Testis (tissue), 2 donors: ENCODE measurements at regions not wholly inside any gene's neighbourhood (a gene's known extent, or its start where the extent isn't known, plus 50 kb on each side); places are given as distances from the start of the nearest gene placed in this dataset.

Source experiments
- DNase-seq: peaks from one replicate; pipeline ENCODE4 v3.0.0-alpha.2; 2019
- H3K27ac ChIP-seq, 2 donors: fragments of 200-600 bp; sonication (generic); one replicate each; pipeline ENCODE4 v1.5.1; 2019
- H3K27me3 ChIP-seq: fragments of 200-600 bp; sonication (generic); one replicate; pipeline ENCODE4 v1.5.1; 2019
- H3K36me3 ChIP-seq: fragments of 200-600 bp; sonication (generic); one replicate; pipeline ENCODE4 v1.5.1; 2017; ENCODE audit warnings: low read depth; ENCODE audit errors: missing control alignments
- H3K4me1 ChIP-seq: fragments of 200-600 bp; sonication (generic); one replicate; pipeline ENCODE4 v1.5.1; 2019
- H3K4me3 ChIP-seq, 2 donors: fragments of 200-600 bp; sonication (generic); one replicate each; pipeline ENCODE4 v1.5.1; 2017 to 2019
- H3K9me3 ChIP-seq: fragments of 200-600 bp; sonication (generic); one replicate; pipeline ENCODE4 v1.5.1; 2017
- CTCF ChIP-seq, 3 experiments: fragments of 450-650 bp in 2 of 3; fragments of 200-600 bp in 1 of 3; sonication (generic) in 1 of 3; IDR thresholded peaks; one replicate each; pipeline ENCODE4 v1.5.1; 2016 to 2019; ENCODE audit warnings: antibody characterized with exemption in 3 of 3, mild to moderate bottlenecking in 2 of 3, moderate library complexity in 1 of 3
- POLR2A ChIP-seq: fragments of 450-650 bp; IDR thresholded peaks from one replicate; pipeline ENCODE4 v1.6.1; 2017; ENCODE audit warnings: antibody characterized with exemption, mild to moderate bottlenecking, moderate library complexity
- WGBS, 2 donors: methylation state at CpG; one replicate each; pipeline ENCODE4 v1.1.5; 2018; 5-methylcytosine and 5-hydroxymethylcytosine counted together
- intact Hi-C: fragments of 100-400 bp; cut with DNase I; formaldehyde crosslinking; loops from one replicate; pipeline ENCODE4 v1.15.1; 2023; ENCODE audit warnings: low total_unique reads

GRCh38 chr6:147782302-147782701 is 273.8 kb downstream of the SAMD5 start:
- WGBS, 2 donors = 76 to 77% methylated on average over 3 of the region's 3 CpGs
- TF ChIP-seq POLR2A (no peak), CTCF (IDR thresholded peaks at IDR 0.05) (no peak)
- Histone ChIP-seq H3K27ac (no peak overlapping the region), H3K36me3 (no peaks in the 10 kb centered on the region), H3K9me3 (no peaks in the 10 kb centered on the region), H3K27me3 (no peaks in the 10 kb centered on the region), H3K4me1 (no peaks in the 10 kb centered on the region), H3K4me3 (no peak overlapping the region)
- intact Hi-C loops = no loop called here
- no peak for DNase-seq

DNA sequence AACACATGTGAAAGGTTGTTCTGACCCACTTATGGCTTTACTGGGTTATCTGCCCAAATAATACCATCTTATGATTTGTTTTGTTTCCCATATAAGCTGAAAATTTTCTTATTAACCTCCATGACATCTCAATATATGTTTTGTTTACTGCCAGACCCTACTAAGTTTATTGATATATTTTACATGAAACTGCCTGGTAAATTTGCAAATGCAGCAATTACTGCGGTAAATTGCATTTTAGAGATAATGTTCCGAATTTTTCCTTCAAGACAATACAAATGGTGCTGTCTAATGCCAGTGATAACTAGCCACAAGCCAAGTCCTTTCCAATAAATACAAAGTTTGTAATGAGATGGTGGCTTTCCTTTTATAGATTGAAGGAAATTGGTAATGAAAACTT is 275.9 kb downstream of the SAMD5 start:
- no peaks in the 10 kb centered on the region for H3K4me1 ChIP-seq
- H3K4me3 ChIP-seq = no peak overlapping the region
- TF ChIP-seq CTCF (IDR thresholded peaks at IDR 0.05) (no peak), POLR2A (no peak)
- H3K9me3 ChIP-seq = no peaks in the 10 kb centered on the region
- DNase-seq = no peak
- intact Hi-C loops = no loop called here
- H3K27me3 ChIP-seq = no peaks in the 10 kb centered on the region
- 79 to 90% methylated on average over 2 of the region's 2 CpGs for WGBS, 2 donors
- H3K36me3 ChIP-seq = no peaks in the 10 kb centered on the region
- H3K27ac ChIP-seq = no peak overlapping the region

DNA sequence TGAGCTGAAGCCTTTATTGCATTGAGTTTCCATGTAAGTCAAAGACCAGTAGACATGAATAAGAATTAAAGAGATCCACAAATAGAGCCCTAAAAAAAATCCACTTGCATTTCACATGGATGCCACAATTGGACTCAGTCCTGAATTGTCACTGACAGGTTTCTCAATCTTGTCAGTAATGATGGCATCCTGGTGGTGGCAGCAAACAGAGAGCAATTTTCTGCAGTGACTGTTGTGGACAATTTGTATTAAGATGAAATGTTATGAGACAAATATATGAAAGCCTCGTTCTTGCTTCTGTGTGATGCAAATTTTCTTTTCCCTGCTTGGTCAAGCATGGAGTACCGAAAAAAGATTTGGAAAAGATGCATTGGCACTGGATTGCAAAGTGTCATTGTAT is 278.9 kb downstream of the SAMD5 start:
- intact Hi-C loops = no loop called here
- WGBS, 2 donors = 64 to 93% methylated on average over 2 of the region's 2 CpGs
- DNase-seq = no peak

DNA sequence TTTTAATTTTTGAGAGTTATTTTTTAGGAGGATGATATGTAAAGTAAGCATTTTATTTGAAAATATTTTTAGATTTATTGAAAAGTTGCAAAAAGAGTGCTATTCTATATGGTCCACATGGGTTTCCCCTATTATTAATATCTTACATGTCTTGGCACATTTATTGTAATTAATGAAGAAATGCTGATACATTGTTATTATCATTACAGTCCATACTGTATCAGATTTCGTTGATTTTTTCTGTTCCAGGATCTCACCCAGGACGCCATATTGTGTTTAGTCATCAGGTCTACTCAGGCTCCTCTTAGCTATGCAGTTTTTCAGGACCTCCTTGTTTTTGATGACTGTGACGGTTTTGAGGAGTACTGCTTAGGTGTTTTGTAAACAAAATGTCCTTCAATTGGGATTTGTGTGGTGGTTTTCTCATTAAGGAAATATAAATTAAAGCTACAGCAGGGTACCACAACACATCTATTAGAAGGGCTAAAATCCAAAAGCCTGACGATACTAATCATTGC is 281.0 kb downstream of the SAMD5 start:
- intact Hi-C loops = no loop called here
- no peak for TF ChIP-seq CTCF (IDR thresholded peaks at IDR 0.05)
- TF ChIP-seq POLR2A = no peak

More for the DNA sequence above, 278.9 kb downstream of the SAMD5 start:
- H3K4me3 ChIP-seq = no peak overlapping the region
- H3K27ac ChIP-seq = no peak overlapping the region
- H3K9me3 ChIP-seq = no peaks in the 10 kb centered on the region
- H3K36me3 ChIP-seq = no peaks in the 10 kb centered on the region
- no peaks in the 10 kb centered on the region for H3K27me3 ChIP-seq
- no peak for TF ChIP-seq POLR2A
- peak in 1 of 3 experiments; percentile 8 for TF ChIP-seq CTCF (IDR thresholded peaks at IDR 0.05)
- no peaks in the 10 kb centered on the region for H3K4me1 ChIP-seq

DNA sequence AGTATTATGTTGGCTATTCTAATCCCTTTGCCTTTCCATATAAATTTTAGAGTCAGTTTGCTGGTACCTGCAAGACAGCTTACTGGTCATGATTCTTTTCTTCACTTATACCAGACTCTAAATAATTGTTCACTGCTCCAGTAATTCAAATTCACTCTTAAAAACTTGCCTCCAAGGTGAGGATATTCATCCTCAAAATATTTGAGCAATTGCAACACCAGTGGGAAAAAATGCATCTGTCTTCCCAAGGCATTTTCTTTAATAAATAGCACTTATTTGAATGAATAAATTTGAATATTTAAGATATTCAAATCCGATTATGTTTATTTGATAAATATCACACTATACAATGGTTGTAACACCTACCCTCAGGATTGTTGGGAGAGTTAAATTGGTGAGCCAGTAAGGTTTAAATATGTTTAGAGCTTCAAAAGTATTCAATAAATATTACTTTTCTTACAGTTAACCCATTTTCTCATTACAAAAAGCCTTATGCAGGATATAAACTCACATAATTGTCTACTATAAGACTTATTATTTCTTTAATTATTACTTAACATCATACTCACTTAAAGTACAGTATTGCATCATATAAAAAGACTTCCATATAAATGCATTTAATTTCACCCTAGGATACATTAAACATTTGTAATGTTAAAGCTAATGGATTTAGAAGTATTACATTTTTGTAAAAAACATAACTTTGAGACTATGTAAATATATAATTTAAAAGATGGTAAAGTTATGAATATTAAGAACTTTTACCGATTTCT is 285.6 kb downstream of the SAMD5 start:
- no peaks in the 10 kb centered on the region for H3K9me3 ChIP-seq
- no peak for DNase-seq
- intact Hi-C loops = no loop called here
- no peaks in the 10 kb centered on the region for H3K27me3 ChIP-seq
- H3K36me3 ChIP-seq = no peaks in the 10 kb centered on the region
- H3K4me1 ChIP-seq = no peaks in the 10 kb centered on the region
- no peak overlapping the region for H3K4me3 ChIP-seq
- no peak overlapping the region for H3K27ac ChIP-seq
- TF ChIP-seq CTCF (IDR thresholded peaks at IDR 0.05) (no peak), POLR2A (no peak)
- WGBS, 2 donors = 82 to 85% methylated on average over 2 of the region's 2 CpGs

More for the DNA sequence above, 281.0 kb downstream of the SAMD5 start:
- no peaks in the 10 kb centered on the region for H3K27me3 ChIP-seq
- DNase-seq = no peak
- H3K4me1 ChIP-seq = no peaks in the 10 kb centered on the region
- no peak overlapping the region for H3K27ac ChIP-seq
- no peak overlapping the region for H3K4me3 ChIP-seq
- 88 to 89% methylated on average over 4 of the region's 4 CpGs for WGBS, 2 donors
- H3K9me3 ChIP-seq = no peaks in the 10 kb centered on the region
- no peaks in the 10 kb centered on the region for H3K36me3 ChIP-seq
